Osteoblast (primary cell): ENCODE measurements at regions not wholly inside any gene's neighbourhood (a gene's known extent, or its start where the extent isn't known, plus 50 kb on each side); places are given as distances from the start of the nearest gene placed in this dataset.

ENCODE experiments used
- DNase-seq: peaks from one replicate; pipeline ENCODE4 v3.0.0; 2011; ENCODE audit warnings: low spot score, mixed read lengths; ENCODE audit not compliant: insufficient read length; ENCODE audit errors: missing footprints
- H2AFZ ChIP-seq: 2 replicates; pipeline ENCODE4 v1.6.0; 2011; ENCODE audit warnings: mild to moderate bottlenecking, low read length
- H3K27ac ChIP-seq: 2 replicates; pipeline ENCODE4 v1.5.1; 2011; ENCODE audit warnings: mild to moderate bottlenecking, low read depth, low read length, moderate library complexity
- H3K27me3 ChIP-seq: 2 replicates; pipeline ENCODE4 v1.6.0; 2012; ENCODE audit warnings: mild to moderate bottlenecking, control low read depth, inconsistent platforms, low read length, moderate library complexity; ENCODE audit not compliant: insufficient read depth
- H3K36me3 ChIP-seq: 2 replicates; pipeline ENCODE4 v1.5.1; 2011; ENCODE audit warnings: mild to moderate bottlenecking, low read length, control low read depth, moderate library complexity; ENCODE audit not compliant: insufficient read depth
- H3K4me1 ChIP-seq: 2 replicates; pipeline ENCODE4 v1.5.1; 2011; ENCODE audit warnings: mild to moderate bottlenecking, low read length, control low read depth, moderate library complexity; ENCODE audit not compliant: insufficient read depth
- H3K4me2 ChIP-seq: 2 replicates; pipeline ENCODE4 v1.6.0; 2011; ENCODE audit warnings: mild to moderate bottlenecking, low read length; ENCODE audit not compliant: insufficient read depth
- H3K4me3 ChIP-seq: fragments of 200-600 bp; sonication (generic); 3 replicates; pipeline ENCODE4 v1.5.1; 2012; ENCODE audit warnings: mild to moderate bottlenecking, low read length, inconsistent platforms; ENCODE audit not compliant: insufficient read depth
- H3K79me2 ChIP-seq: 2 replicates; pipeline ENCODE4 v1.6.0; 2012; ENCODE audit warnings: mild to moderate bottlenecking, low read length, control low read depth, inconsistent platforms; ENCODE audit not compliant: insufficient read depth
- H3K9me3 ChIP-seq: 2 replicates; pipeline ENCODE4 v1.5.1; 2011; ENCODE audit warnings: low read depth, low read length, control low read depth
- H4K20me1 ChIP-seq: 2 replicates; pipeline ENCODE4 v1.6.0; 2012; ENCODE audit warnings: mild to moderate bottlenecking, low read length, control low read depth; ENCODE audit not compliant: insufficient read depth
- CTCF ChIP-seq: IDR thresholded peaks from 2 replicates; pipeline ENCODE4 v1.5.1; 2011; ENCODE audit warnings: mild to moderate bottlenecking, low read depth, low read length, moderate library complexity; ENCODE audit errors: extremely low read depth

DNA sequence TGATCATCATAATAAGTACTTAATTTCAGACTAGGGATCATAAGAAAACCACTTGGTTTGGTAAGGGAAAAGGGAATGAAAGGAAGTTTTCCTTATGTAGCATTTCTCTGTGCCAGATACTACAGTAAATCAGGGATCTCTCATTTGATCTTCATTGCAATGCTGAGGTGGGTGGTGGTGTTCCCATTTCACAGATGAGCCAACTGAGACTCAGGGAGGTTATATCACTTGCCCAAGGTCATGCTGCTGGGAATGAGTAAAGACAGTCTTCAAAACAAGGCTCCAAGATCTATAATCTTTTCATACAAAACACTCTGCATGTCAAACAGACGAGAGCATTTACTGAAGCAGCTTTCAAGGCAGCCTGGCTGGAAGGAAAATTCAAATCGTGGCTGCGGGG is 124.6 kb downstream of the GP2 start:
- Histone ChIP-seq H3K79me2 (no peaks in the 10 kb centered on the region), H3K27me3 (no peaks in the 10 kb centered on the region), H3K36me3 (no peaks in the 10 kb centered on the region), H3K4me1 (no peaks in the 10 kb centered on the region), H3K9me3 (no peaks in the 10 kb centered on the region), H3K4me2 (no peak overlapping the region), H4K20me1 (no peaks in the 10 kb centered on the region), H2AFZ (no peak overlapping the region), H3K27ac (no peak overlapping the region), H3K4me3 (no peak overlapping the region)
- DNase-seq = no peak
- no peak for TF ChIP-seq CTCF

- H3K4me3 ChIP-seq = no peak overlapping the region
- H3K4me1 ChIP-seq = no peaks in the 10 kb centered on the region
- no peaks in the 10 kb centered on the region for H4K20me1 ChIP-seq
- no peak for DNase-seq
- TF ChIP-seq CTCF = no peak
- no peaks in the 10 kb centered on the region for H3K27me3 ChIP-seq
- H3K79me2 ChIP-seq = no peaks in the 10 kb centered on the region
- H2AFZ ChIP-seq = no peak overlapping the region
- no peak overlapping the region for H3K4me2 ChIP-seq
- H3K36me3 ChIP-seq = no peaks in the 10 kb centered on the region
- H3K9me3 ChIP-seq = peaks cover 2% of the 10 kb centered on the region
- no peak overlapping the region for H3K27ac ChIP-seq
These were observed 119.1 kb upstream of the GPR139 start for GRCh38 chr16:20192801-20193200.

GRCh38 chr16:20191566-20191965 is 117.9 kb upstream of the GPR139 start:
- Histone ChIP-seq H3K27me3 (no peaks in the 10 kb centered on the region), H3K27ac (no peak overlapping the region), H2AFZ (no peak overlapping the region), H3K79me2 (no peaks in the 10 kb centered on the region), H3K4me1 (no peaks in the 10 kb centered on the region), H3K4me3 (no peak overlapping the region), H3K36me3 (no peaks in the 10 kb centered on the region), H3K9me3 (no peaks in the 10 kb centered on the region), H3K4me2 (no peak overlapping the region), H4K20me1 (no peaks in the 10 kb centered on the region)
- no peak for TF ChIP-seq CTCF
- peak; percentile 29 for DNase-seq

- H3K4me1 ChIP-seq = no peaks in the 10 kb centered on the region
- no peaks in the 10 kb centered on the region for H3K36me3 ChIP-seq
- H3K79me2 ChIP-seq = no peaks in the 10 kb centered on the region
- no peaks in the 10 kb centered on the region for H3K27me3 ChIP-seq
- no peak overlapping the region for H2AFZ ChIP-seq
- no peak overlapping the region for H3K4me2 ChIP-seq
- H3K27ac ChIP-seq = no peak overlapping the region
- DNase-seq = no peak
- TF ChIP-seq CTCF = no peak
- H3K4me3 ChIP-seq = no peak overlapping the region
- no peaks in the 10 kb centered on the region for H3K9me3 ChIP-seq
- no peaks in the 10 kb centered on the region for H4K20me1 ChIP-seq
These were observed 108.3 kb upstream of the GPR139 start for GRCh38 chr16:20181949-20182348.
